H1 (cell line): ENCODE measurements at regions not wholly inside any gene's neighbourhood (a gene's known extent, or its start where the extent isn't known, plus 50 kb on each side); places are given as distances from the start of the nearest gene placed in this dataset.

ENCODE experiments used
- BACH1 ChIP-seq: IDR thresholded peaks from 2 replicates; pipeline ENCODE4 v1.6.1; 2012; ENCODE audit warnings: low read length, improper control_type of control experiment
- CHD2 ChIP-seq: IDR thresholded peaks from 2 replicates; pipeline ENCODE4 v1.6.1; 2012; ENCODE audit warnings: low read length, improper control_type of control experiment
- CTCF ChIP-seq, 3 experiments: IDR thresholded peaks; 1 replicate in 2 of 3; 2 replicates in 1 of 3; pipeline versions ENCODE4 v1.5.1 to v1.6.1; 2011; ENCODE audit warnings: low read length in 3 of 3, mild to moderate bottlenecking in 3 of 3, inconsistent platforms in 2 of 3, low read depth in 1 of 3, moderate library complexity in 1 of 3; ENCODE audit not compliant: insufficient read depth in 1 of 3; ENCODE audit errors: control extremely low read depth in 1 of 3
- GABPA ChIP-seq: IDR thresholded peaks from 2 replicates; pipeline ENCODE4 v1.6.1; 2011; ENCODE audit warnings: mild to moderate bottlenecking, low read length, moderate library complexity, borderline replicate concordance; ENCODE audit not compliant: insufficient read depth
- MAX ChIP-seq: IDR thresholded peaks from 2 replicates; pipeline ENCODE4 v1.6.1; 2012; ENCODE audit warnings: inconsistent platforms
- POLR2AphosphoS5 ChIP-seq: IDR thresholded peaks from 2 replicates; pipeline ENCODE4 v1.6.1; 2011; ENCODE audit warnings: low read depth, low read length
- RAD21 ChIP-seq, 2 experiments: IDR thresholded peaks in 1 of 2; conservative IDR thresholded peaks in 1 of 2; 2 replicates each; pipeline ENCODE4 v1.6.1; 2011; ENCODE audit warnings: low read depth in 2 of 2, low read length in 2 of 2, improper control_type of control experiment in 1 of 2, inconsistent platforms in 1 of 2, mild to moderate bottlenecking in 1 of 2, moderate library complexity in 1 of 2
- RFX5 ChIP-seq: IDR thresholded peaks from 2 replicates; pipeline ENCODE4 v1.6.1; 2011; ENCODE audit warnings: low read depth, low read length, improper control_type of control experiment, borderline replicate concordance
- SP1 ChIP-seq: IDR thresholded peaks from 2 replicates; pipeline ENCODE4 v1.6.1; 2011; ENCODE audit warnings: low read depth, low read length
- TAF1 ChIP-seq: IDR thresholded peaks from 2 replicates; pipeline ENCODE4 v1.6.1; 2011; ENCODE audit warnings: mild to moderate bottlenecking, low read depth, low read length

- TF ChIP-seq TAF1 (no peak), CTCF (IDR thresholded peaks at IDR 0.05; ENCODE audit: control extremely low read depth in 1 of 3, insufficient read depth in 1 of 3, low read depth in 1 of 3, low read length in 3 of 3) (no peak), MAX (no peak), RAD21 (IDR thresholded peaks at IDR 0.05 in 1 of 2, conservative IDR thresholded peaks at IDR 0.05 in 1 of 2; ENCODE audit: low read depth in 2 of 2, low read length in 2 of 2) (no peak), SP1 (no peak), POLR2AphosphoS5 (no peak), RFX5 (no peak), CHD2 (no peak), GABPA (no peak), BACH1 (no peak)
Measured at GRCh38 chr7:445020-445419, 74.6 kb downstream of the PDGFA start.
